Right forelimb (tissue), 1 donor: ENCODE measurements at regions not wholly inside any gene's neighbourhood (a gene's known extent, or its start where the extent isn't known, plus 50 kb on each side); places are given as distances from the start of the nearest gene placed in this dataset.

Experiments
- DNase-seq: peaks from one replicate; pipeline ENCODE4 v3.0.0-alpha.2; 2018

DNA sequence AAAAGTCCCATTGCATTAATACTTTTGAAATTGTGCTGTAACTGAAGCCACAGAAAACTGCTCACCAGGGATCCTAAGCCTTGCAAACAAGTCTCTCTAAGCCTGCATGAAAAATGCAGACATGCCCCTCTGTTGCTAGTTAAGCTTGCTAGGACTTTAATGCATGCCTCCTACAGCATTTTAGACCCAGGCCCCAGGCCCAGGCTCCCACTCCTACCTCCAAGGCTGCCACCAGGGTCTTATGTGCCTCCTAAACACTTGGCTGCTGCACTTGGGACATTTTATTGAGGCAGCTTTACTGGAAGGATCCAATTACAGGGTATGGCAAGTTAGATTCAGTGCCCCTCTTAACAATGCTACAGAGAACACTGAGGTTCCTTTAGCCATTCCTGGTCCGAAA is 467.3 kb upstream of the CLINT1 start:
- no peak for DNase-seq

- no peak for DNase-seq
Measured at GRCh38 chr5:158324236-158324635, 465.3 kb upstream of the CLINT1 start.

DNA sequence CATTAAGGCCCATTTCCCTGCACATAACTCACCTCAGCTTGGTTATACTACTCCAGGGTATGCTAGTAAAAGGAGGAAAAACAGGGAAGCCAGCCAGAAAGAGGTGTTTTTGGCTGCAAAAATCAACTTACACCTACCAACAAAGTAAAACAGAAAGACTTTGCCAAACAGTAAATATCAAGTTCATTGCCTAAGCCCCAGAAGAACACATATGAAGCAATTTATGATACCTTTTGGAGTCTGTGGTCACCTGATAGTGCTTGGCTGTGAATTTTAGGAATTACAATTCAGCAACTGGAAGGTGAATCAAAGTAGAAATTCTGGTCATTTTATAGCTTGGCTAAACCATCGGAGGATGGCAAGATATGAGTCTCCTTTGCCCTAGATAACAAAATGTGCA is 463.7 kb upstream of the CLINT1 start:
- DNase-seq, result no peak

GRCh38 chr5:158320934-158321333 is 462.0 kb upstream of the CLINT1 start:
- DNase-seq, result no peak

- DNase-seq, result no peak
Measured at GRCh38 chr5:158320178-158320674, 461.3 kb upstream of the CLINT1 start.

- DNase-seq, result no peak
Measured at GRCh38 chr5:158317507-158317906, 458.6 kb upstream of the CLINT1 start.

DNA sequence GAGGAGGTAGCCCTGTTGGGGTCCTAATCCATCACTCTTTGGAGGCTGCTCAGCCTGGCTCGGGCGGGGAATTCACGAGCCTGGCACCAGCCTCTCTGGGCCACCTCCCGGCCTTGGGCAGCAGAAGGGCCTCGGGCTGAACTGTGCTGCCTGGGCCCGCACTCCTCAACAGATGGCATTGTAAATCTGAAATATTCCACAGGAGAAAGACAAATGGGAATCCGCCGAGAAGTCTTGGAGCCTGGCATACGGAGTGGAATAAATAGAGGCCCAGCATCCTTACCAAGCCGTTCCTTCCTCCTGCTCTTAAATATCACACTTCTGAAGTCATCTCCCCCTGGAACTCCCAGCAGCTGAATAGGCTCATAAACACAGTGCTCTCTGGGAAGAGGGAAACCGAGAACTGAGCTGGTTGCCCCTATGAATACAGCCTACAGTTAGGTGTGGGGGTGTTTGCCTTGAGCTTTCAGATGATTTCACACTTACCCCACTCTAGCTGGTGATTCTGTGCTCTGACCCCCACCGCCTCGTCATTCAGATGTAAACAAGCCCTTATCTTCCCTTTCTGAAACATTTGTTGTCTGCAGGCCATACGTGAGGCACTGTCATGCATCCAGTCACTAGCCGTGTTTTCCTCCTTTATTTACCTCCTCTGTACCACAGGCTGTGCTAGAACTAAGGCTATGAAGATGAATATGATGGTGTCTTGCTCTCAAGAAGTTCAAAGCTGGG is 455.0 kb upstream of the CLINT1 start:
- no peak for DNase-seq

GRCh38 chr5:158313027-158313732 is 454.2 kb upstream of the CLINT1 start:
- no peak for DNase-seq

DNA sequence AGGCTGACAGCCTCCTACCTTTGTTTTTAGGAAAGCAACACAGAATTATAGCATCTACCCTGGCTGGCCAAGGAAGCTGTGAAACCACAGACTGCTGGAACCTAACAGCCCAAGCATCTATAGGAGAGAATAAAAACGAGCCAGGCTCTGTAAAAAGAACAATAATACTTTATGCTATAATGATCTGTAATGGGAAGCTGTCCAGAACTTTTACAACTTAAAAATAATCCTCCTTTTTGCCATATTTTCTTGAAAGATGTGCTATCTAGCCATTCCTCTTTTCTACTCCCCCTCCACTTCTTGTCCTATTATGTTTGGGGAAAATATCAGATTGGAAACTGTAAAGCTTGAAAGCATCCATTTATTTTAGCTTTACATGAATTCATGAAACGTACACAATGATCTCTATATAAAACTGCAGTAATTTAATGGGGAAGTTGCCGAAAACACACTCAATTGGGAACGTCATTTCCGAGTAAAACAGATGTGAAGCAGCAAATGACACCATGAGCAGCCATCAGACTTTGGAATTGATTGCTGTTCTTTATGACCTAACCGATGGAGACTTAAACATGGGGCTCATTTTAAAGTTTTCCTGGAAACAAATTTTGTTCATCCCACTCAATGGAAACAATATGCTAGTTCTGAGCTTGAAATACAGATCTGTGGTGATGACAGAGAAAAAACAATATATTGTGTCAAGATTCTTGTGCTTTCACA is 450.3 kb upstream of the CLINT1 start:
- no peak for DNase-seq

DNA sequence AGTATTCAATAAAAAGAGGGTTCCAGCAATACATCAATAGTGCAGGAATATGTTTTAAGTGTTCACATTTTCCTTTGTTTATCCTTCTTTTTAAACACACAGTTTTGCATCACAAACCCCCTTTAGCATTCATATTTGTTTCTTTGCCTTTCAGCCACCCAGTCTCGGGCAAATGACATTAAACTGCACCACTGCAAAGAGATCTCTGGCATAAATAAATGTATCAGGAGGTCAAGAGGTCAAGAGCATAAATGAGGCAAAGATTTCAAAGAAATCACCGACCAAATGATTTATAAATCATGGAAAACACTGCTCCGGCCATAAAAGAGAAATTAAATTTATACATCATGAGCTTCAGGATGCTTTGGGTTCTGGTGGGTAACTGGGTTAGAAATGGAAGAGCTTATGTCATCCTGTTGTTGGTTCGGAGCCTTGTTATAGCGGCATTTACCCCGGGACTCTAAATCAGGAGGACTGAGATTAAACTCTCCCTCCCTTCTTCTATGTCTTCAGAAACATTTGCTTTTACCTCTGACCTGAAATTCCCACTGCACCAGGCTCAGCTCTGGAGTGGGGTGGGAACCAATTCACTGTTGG is 449.6 kb upstream of the CLINT1 start:
- DNase-seq, result no peak

- no peak for DNase-seq
Measured at GRCh38 chr5:158305861-158306260, 446.9 kb upstream of the CLINT1 start.

- no peak for DNase-seq
Measured at GRCh38 chr5:158304607-158305006, 445.7 kb upstream of the CLINT1 start.

GRCh38 chr5:158303883-158304282 is 444.9 kb upstream of the CLINT1 start:
- DNase-seq, result no peak

DNA sequence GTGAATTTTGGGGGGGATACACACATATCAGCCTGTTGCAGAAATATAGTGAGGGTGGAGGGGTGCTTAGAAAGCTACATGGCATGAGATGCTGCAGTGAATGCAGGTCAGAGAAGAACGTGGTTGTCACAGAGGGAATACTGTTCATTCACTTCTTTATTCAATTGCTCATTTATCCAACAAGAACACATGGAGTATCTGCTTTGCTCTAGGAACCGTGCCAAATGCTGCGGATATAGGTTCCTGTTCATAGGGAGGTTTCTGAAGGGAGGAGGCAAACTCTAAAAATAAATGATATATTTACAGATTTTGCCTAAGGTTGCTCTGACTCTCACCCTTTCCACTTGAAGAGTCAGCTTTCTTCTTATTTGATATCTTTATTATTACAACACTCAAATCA is 444.3 kb upstream of the CLINT1 start:
- no peak for DNase-seq

- DNase-seq, result no peak
Measured at GRCh38 chr5:158302029-158302428, 443.1 kb upstream of the CLINT1 start.

GRCh38 chr5:158301186-158301585 is 442.2 kb upstream of the CLINT1 start:
- no peak for DNase-seq

GRCh38 chr5:158300256-158300655 is 441.3 kb upstream of the CLINT1 start:
- no peak for DNase-seq

DNA sequence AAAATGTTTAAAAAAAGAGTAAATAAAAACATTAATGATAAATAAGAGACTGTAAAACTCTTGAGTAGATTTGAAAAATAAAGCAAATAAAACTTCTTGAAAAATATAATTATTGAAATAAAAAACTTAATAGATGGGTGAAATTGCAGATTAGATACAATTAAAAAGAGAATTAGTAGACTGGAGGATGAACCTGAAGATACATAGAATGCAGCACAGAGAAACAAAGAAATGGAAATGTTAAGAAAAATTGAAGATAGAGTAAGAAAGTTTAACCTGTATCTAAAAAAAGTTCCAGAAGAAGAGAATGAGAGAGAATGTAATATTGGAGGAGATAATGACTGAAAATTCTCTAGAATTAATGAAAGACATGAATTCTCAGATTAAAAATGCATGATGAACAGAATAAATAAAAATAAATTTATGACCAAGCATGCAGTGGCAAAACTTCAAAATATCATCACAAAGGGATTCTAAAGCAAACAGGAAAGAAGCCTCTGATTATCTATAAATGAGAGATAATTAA is 438.1 kb upstream of the CLINT1 start:
- DNase-seq, result no peak

DNA sequence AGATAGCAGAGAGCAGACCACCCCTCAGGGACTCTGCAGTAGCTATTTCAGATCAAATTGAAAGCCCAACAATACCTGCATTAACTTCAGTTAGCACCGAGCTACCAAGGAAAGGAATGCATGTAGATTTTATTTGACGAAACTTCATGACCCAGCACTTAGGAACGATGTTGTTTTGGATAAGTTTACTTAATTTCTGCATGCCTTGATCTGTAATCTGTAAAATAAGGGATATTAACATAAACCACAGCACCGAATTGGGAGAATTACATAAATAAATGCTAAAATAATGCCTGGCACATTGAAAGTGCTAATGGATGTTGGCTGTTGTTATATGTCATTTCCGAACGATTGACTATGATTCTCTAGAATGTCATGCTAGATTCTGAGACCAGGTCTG is 435.8 kb upstream of the CLINT1 start:
- no peak for DNase-seq

GRCh38 chr5:158292981-158293380 is 434.0 kb upstream of the CLINT1 start:
- DNase-seq, result no peak

DNA sequence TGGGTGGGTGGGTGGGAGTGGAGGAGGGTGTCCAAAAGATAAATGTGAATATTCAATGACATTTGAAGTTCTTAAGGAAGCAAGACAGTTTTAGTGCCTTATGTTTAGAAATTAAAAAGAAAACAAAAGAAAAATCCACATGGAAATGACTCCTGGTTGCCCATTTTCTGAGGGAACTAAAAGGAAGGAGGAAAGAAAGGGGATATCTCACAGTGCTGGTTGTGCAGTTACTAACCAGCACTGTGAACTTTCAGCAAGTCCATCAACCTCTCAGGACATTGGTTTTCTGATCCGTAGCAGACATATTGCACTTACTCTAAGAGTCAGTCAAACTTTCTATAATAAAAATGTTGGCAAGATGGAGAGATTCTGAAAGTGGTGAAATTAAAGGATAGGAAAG is 431.0 kb upstream of the CLINT1 start:
- DNase-seq, result no peak

DNA sequence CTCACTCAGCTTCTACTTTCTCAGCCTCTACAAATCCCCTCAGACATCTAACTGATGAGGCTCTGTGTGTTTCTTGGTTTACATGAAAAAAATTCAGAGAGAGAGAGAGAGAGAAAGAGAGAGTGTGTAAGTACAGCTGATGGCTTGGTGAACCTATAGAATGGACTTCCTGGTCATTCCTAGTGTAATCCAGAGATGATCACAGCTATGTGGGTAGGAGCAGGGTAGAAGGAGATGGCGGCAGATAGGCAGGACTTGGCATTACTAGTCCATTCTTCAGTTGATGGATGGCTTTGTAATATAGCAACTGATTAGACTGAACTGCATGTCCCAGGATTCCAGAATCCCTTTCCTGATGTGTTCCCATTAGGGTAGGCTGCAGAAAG is 429.3 kb upstream of the CLINT1 start:
- no peak for DNase-seq

GRCh38 chr5:158287643-158288271 is 428.8 kb upstream of the CLINT1 start:
- DNase-seq, result peak; percentile 68
